Naive B cell (primary cell): ENCODE measurements at regions not wholly inside any gene's neighbourhood (a gene's known extent, or its start where the extent isn't known, plus 50 kb on each side); places are given as distances from the start of the nearest gene placed in this dataset.

ENCODE experiments used
- ATAC-seq, 2 donors: fragments of 150-1000 bp; cut with Tn5 transposase; 2 replicates each; pipeline ENCODE4 v1.10.0; 2021; ENCODE audit warnings: low read depth in 2 of 2, mild to moderate bottlenecking in 2 of 2, moderate library complexity in 2 of 2
- DNase-seq: peaks from one replicate; pipeline ENCODE4 v3.0.0; 2022
- H3K27ac Mint-ChIP-seq, 6 donors: one replicate each; pipeline ENCODE4 v1.8.0; 2020 to 2022; ENCODE audit warnings: mild to moderate bottlenecking in 6 of 6, mixed read lengths in 6 of 6, moderate library complexity in 5 of 6, inconsistent platforms in 2 of 6
- H3K27me3 Mint-ChIP-seq, 3 donors: one replicate each; pipeline ENCODE4 v1.8.0; 2021 to 2022; ENCODE audit warnings: mixed read lengths in 3 of 3, mild to moderate bottlenecking in 1 of 3
- H3K36me3 Mint-ChIP-seq, 2 donors: one replicate each; pipeline ENCODE4 v1.8.0; 2020 to 2022; ENCODE audit warnings: mixed read lengths in 2 of 2, inconsistent platforms in 1 of 2, mild to moderate bottlenecking in 1 of 2
- H3K4me1 Mint-ChIP-seq, 3 donors: one replicate each; pipeline ENCODE4 v1.8.0; 2020 to 2022; ENCODE audit warnings: mixed read lengths in 3 of 3, inconsistent platforms in 1 of 3, mild to moderate bottlenecking in 1 of 3, moderate library complexity in 1 of 3
- H3K4me3 Mint-ChIP-seq, 8 donors: one replicate each; pipeline ENCODE4 v1.8.0; 2020 to 2022; ENCODE audit warnings: mild to moderate bottlenecking in 8 of 8, mixed read lengths in 8 of 8, moderate library complexity in 8 of 8, inconsistent platforms in 2 of 8
- H3K9me3 Mint-ChIP-seq, 7 donors: one replicate each; pipeline ENCODE4 v1.8.0; 2020 to 2022; ENCODE audit warnings: mixed read lengths in 7 of 7, mild to moderate bottlenecking in 5 of 7, inconsistent platforms in 2 of 7, moderate library complexity in 1 of 7

DNA sequence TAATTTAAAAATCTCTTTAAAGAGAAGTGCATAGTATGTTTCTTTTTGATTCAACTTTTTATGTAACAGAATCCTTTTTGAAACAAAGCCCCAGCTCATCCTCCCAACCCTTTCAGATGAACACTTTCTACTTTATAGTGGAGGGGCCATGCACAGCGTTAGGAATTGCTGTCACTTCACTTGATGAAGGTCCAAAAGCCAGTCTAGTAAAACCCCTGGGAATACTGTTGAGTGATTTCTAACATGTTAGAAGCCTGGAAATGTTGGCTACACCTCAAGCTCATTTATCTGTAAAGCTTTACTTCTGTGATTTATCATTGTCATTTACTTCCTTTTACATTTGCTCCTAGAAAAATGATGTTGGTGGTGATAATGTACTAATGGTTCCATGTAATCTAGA is 1608.9 kb upstream of the TENM3 start:
- no peaks in the 10 kb centered on the region for H3K36me3 Mint-ChIP-seq
- no peak overlapping the region for H3K4me3 Mint-ChIP-seq
- peaks cover 0 to 2% (median 0%) of the 10 kb centered on the region in 7 donors for H3K9me3 Mint-ChIP-seq
- H3K4me1 Mint-ChIP-seq: no peaks in the 10 kb centered on the region
- DNase-seq (no peak), ATAC-seq (no peak)
- H3K27me3 Mint-ChIP-seq: no peaks in the 10 kb centered on the region
- no peak overlapping the region for H3K27ac Mint-ChIP-seq

DNA sequence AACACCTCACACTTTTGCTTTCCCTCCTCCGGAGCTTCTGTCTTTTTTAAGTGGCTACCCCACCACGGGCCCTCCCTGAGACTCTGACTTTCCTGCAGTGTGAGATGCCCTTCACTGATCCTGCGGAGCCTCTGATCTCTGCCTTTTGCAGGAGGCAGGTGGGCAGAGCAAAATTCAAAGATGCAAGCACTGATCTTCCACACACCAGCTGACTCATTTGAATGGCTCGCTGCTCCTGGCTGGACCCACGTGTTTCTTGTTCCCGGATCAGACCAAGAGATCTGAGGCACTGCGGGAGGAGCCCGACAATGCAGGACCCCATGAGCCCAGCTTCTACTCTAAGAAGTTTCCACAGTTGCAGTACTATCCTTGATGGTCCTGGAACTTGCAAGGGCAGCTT is 1607.9 kb upstream of the TENM3 start:
- no peaks in the 10 kb centered on the region for H3K4me1 Mint-ChIP-seq
- H3K27ac Mint-ChIP-seq: no peak overlapping the region
- H3K36me3 Mint-ChIP-seq: no peaks in the 10 kb centered on the region
- H3K27me3 Mint-ChIP-seq: no peaks in the 10 kb centered on the region
- H3K9me3 Mint-ChIP-seq: peaks cover 0 to 2% (median 0%) of the 10 kb centered on the region in 7 donors
- DNase-seq: no peak
- ATAC-seq: no peak
- H3K4me3 Mint-ChIP-seq: no peak overlapping the region

DNA sequence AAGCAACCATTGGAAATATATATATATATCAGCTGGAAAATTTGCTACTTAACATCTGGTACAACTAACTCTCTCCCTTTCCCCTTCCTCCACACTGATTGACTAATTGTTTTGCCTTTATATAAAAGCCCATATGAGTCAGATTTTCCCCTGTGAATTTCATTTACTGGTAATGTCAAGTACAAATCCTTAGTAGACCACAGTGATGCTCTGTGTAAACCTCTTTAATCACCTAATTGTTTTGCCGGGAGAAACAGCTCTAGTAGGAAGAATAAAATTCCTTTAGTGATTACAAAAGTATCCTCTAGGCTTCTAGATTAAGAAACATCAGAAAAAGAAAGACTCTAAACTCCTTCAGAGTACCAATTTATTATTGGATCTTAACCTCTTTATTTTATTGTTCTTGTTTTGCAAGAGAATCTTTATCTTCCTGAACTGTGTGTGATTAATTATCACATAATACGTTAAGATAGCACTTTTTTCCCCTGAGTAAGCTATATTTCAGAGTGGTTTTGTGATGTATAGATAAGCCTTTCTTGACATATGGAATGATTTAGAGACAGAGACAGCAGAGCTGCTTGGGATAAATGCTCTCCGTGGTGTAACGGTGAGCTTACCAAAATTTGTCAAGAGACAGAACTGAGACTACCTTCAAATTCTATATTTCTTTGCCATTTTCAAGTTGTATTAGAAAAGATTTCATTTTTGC is 1606.4 kb upstream of the TENM3 start:
- ATAC-seq (no peak), DNase-seq (no peak)
- H3K27ac Mint-ChIP-seq: no peak overlapping the region
- H3K9me3 Mint-ChIP-seq: peaks cover 0 to 2% (median 0%) of the 10 kb centered on the region in 7 donors
- H3K4me3 Mint-ChIP-seq: no peak overlapping the region
- no peaks in the 10 kb centered on the region for H3K4me1 Mint-ChIP-seq
- H3K27me3 Mint-ChIP-seq: no peaks in the 10 kb centered on the region
- no peaks in the 10 kb centered on the region for H3K36me3 Mint-ChIP-seq

DNA sequence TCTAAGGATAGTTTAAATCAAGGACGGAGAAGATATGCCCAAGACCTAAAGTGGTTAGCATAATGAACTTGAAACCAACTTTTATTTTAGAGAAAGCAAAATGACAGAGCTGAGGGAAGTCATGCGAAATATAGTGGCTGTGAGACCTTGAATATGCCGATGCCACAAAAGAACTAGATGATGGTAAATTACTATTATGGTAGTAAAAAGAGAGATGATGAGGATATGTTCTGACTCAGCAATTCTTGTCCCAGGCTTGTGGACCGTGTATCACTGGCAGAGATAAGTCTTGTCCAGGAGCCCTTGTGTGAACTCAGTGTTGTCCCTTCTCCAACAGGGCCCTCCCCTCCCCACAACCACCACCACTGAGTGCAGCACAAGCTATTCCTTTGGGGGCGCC is 1605.6 kb upstream of the TENM3 start:
- no peak for ATAC-seq

DNA sequence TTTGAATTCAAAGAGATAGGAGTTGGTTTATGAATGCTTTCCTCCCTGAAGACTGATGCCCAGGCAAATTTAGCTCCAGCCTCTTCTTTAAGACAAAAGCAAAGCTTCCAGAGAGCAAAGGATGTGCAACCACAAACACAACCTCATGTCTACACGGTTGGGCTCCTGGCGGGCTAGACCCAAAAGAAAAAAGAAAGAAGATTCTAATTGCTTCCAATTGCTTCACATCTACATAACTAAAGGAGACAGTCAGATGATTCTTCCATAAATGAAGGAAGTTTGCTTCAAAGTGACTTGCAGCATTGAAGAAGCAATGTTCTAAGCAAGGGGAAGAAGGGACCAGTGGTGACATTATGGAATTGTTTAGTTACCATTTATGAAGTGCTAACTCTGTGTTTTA is 1603.0 kb upstream of the TENM3 start:
- Mint-ChIP-seq H3K27me3 (no peaks in the 10 kb centered on the region), H3K27ac (no peak overlapping the region), H3K9me3 (peaks cover 0 to 2% (median 0%) of the 10 kb centered on the region in 7 donors), H3K4me3 (no peak overlapping the region), H3K36me3 (no peaks in the 10 kb centered on the region), H3K4me1 (no peaks in the 10 kb centered on the region)
- ATAC-seq: no peak
- DNase-seq: no peak

More for the DNA sequence above, 1605.6 kb upstream of the TENM3 start:
- peaks cover 0 to 2% (median 0%) of the 10 kb centered on the region in 7 donors for H3K9me3 Mint-ChIP-seq
- H3K4me1 Mint-ChIP-seq: no peaks in the 10 kb centered on the region
- no peak for DNase-seq
- no peak overlapping the region for H3K27ac Mint-ChIP-seq
- no peaks in the 10 kb centered on the region for H3K36me3 Mint-ChIP-seq
- no peak overlapping the region for H3K4me3 Mint-ChIP-seq
- H3K27me3 Mint-ChIP-seq: no peaks in the 10 kb centered on the region

DNA sequence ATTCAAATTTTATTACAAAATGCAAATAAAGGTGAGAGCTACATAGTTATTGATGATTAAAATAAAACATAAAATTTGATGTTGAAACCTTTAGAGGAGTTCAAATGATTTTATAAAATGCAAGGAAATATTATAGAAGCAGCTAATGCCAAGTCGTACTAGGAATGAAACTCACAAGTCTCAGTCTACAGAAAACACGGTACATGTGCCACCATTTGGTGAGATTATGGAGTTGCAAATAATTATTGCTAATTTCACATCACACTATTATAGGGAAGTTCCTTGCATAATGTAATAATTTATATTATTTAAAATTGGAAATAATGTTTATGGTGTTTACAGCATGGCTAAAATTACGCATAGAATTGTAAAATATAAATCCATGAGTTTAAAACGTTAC is 1601.7 kb upstream of the TENM3 start:
- Mint-ChIP-seq H3K9me3 (peaks cover 0 to 2% (median 0%) of the 10 kb centered on the region in 7 donors), H3K27me3 (no peaks in the 10 kb centered on the region), H3K36me3 (no peaks in the 10 kb centered on the region), H3K4me1 (no peaks in the 10 kb centered on the region), H3K27ac (no peak overlapping the region), H3K4me3 (no peak overlapping the region)
- DNase-seq (no peak), ATAC-seq (no peak)

DNA sequence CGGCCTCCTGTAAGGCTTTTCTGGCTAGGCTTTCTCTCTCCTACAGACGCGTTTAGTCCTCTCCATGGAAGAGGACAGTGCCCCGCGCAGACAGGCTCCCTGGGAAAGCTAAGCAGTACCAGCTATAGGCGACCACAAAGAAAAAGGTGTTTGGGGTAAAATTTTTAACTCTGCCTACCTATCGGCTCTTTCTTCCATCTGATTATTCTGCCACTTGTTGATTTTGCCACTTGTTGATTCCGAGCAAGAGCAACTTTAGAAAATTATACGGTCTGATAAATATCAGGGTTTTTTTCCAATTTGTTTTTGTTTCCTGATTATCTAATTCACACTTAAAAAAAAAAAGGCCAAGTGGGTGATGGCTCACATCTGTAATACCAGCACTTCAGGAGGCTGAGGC is 1600.5 kb upstream of the TENM3 start:
- Mint-ChIP-seq H3K4me1 (no peaks in the 10 kb centered on the region), H3K4me3 (no peak overlapping the region), H3K36me3 (no peaks in the 10 kb centered on the region), H3K27me3 (no peaks in the 10 kb centered on the region), H3K27ac (peak overlapping the region in 1 of 6 donors; percentile 73), H3K9me3 (peaks cover 0 to 2% (median 0%) of the 10 kb centered on the region in 7 donors)
- no peak for DNase-seq
- no peak for ATAC-seq

DNA sequence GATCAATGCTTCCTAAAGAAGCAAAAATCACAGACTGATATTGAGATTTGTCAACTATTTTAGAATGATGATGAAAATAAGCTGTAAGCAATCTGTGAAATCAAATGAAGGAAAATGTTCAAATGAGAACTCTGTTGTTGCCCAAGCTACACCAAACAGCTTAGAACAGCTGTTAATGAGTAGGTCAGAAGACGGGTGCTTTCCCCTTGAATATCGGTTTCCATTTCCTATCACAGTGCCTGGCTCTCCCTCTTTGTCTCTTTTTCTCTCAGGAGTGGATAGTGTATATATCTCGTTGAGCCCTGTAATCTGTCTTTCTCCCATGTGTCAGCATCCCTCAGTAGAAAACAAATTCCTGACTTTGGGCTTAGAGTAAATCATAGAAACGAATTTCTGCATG is 1592.9 kb upstream of the TENM3 start:
- Mint-ChIP-seq H3K27me3 (no peaks in the 10 kb centered on the region), H3K36me3 (no peaks in the 10 kb centered on the region), H3K4me3 (no peak overlapping the region), H3K27ac (no peak overlapping the region), H3K9me3 (no peaks in the 10 kb centered on the region), H3K4me1 (no peaks in the 10 kb centered on the region)
- no peak for DNase-seq
- ATAC-seq: no peak

DNA sequence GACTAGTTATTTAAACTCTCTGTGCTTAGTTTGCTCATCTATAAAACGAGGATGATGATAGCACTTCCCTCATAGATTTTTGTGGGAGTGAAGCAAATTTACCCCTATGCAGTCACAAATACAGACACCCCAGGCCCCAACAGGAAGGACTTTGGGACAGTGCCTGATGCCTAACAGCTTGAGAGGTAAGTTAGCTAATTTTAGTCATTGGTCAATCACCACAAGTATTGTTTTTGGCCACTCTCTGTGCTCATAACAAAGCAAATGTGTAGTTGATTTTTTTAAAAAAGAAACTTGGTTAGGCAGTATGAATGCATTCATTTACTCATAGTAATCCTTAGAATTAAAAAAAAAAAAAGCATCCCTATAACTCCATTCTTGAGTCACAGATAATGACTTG is 1590.7 kb upstream of the TENM3 start:
- H3K27ac Mint-ChIP-seq: no peak overlapping the region
- no peaks in the 10 kb centered on the region for H3K4me1 Mint-ChIP-seq
- no peaks in the 10 kb centered on the region for H3K27me3 Mint-ChIP-seq
- H3K4me3 Mint-ChIP-seq: no peak overlapping the region
- ATAC-seq (no peak), DNase-seq (no peak)
- H3K9me3 Mint-ChIP-seq: no peaks in the 10 kb centered on the region
- H3K36me3 Mint-ChIP-seq: no peaks in the 10 kb centered on the region

DNA sequence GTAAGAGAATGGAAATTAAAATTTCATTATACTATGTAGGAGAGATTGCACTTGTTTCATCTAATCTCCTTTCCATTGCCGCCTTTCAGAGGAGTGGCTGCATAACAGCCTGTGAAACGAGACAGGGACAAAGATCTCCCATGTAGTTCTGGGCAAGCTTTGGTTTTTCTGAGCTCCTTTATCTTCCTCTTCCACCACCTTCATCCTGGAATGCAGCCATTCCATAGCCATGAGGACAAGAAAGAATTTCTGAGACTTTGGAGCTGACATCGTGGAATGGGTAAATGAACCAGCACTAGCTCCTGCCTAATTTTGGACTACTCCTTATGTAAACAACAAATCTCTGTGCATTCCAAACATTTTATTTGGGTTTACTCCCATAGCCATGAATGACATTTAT is 1587.3 kb upstream of the TENM3 start:
- Mint-ChIP-seq H3K36me3 (no peaks in the 10 kb centered on the region), H3K4me3 (no peak overlapping the region), H3K9me3 (no peaks in the 10 kb centered on the region), H3K27me3 (no peaks in the 10 kb centered on the region), H3K27ac (no peak overlapping the region), H3K4me1 (no peaks in the 10 kb centered on the region)
- no peak for ATAC-seq
- DNase-seq: no peak

DNA sequence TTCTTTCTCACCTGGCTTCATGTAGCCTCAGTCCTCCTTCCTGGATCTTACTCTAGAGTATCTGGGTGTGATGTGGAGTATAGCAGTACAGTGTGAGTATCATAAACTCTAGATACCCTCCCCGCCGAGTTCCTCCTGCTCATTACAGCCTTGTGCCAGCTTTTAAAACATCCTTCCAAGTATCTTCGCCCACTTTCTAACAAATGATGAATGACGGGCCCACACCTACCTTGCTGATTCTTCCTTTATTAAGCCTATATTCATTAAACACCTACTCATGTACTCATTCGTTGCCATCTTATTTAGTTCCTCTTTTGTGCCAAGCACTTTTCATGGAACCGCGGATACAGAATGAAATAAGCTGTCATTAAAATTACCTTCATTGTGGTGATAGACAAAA is 1585.3 kb upstream of the TENM3 start:
- no peak for ATAC-seq
- H3K4me3 Mint-ChIP-seq: no peak overlapping the region
- no peak overlapping the region for H3K27ac Mint-ChIP-seq
- H3K4me1 Mint-ChIP-seq: no peaks in the 10 kb centered on the region
- no peaks in the 10 kb centered on the region for H3K27me3 Mint-ChIP-seq
- DNase-seq: no peak
- H3K9me3 Mint-ChIP-seq: no peaks in the 10 kb centered on the region
- no peaks in the 10 kb centered on the region for H3K36me3 Mint-ChIP-seq

DNA sequence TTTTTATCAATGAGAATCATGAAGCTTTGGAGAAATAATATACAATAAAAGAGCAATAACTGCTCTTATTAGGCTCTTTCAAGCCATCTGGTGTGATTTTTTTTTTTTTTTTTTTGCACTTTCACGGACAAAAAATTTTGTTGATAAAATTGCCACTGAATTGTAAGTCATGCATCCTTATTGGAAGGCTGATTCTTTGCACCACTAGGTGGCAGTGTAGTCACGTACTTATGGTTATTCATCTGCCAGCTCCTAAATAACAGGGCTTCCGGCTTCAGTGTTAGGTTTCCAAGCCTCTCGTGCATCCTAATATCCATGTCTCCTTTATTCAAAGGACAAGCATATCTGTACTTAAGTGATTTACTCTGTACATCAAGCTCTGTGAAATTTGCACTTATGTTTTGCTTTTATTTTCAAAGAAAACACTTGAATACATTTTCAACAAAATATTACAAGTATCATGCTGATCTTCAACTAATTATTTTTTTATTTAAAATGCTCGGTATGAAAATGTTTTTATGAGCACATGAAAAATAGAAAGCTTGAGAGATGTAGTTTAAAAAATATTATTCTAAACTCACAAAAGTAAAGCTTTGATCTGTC is 1578.3 kb upstream of the TENM3 start:
- peak in 1 of 2 donors; percentile 52 for ATAC-seq
- H3K27ac Mint-ChIP-seq: no peak overlapping the region
- peak; percentile 30 for DNase-seq

DNA sequence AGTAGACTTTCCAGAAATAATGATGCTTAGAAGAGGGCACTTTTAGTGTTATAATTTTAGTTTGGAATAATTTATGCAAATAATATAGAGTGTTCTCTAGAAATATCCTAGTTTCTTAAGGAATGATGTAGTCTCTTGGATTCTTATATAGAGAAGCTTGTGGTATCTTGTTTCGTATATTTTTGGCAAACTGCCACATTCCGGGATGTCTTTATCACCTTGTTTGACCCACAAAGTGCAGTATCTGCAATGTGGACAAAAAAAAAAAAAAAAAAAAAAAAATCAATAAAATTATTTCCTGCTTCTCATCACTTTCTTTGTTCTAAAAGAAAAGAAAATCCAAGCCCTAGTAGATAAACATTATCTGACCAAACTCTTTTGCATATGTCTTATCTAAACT is 1577.7 kb upstream of the TENM3 start:
- no peaks in the 10 kb centered on the region for H3K36me3 Mint-ChIP-seq
- no peaks in the 10 kb centered on the region for H3K9me3 Mint-ChIP-seq
- peaks cover 0 to 4% (median 0%) of the 10 kb centered on the region in 3 donors for H3K27me3 Mint-ChIP-seq
- no peaks in the 10 kb centered on the region for H3K4me1 Mint-ChIP-seq
- no peak for ATAC-seq
- H3K27ac Mint-ChIP-seq: no peak overlapping the region
- H3K4me3 Mint-ChIP-seq: no peak overlapping the region
- no peak for DNase-seq

More for the DNA sequence above, 1578.3 kb upstream of the TENM3 start:
- Mint-ChIP-seq H3K4me1 (no peaks in the 10 kb centered on the region), H3K36me3 (no peaks in the 10 kb centered on the region), H3K9me3 (no peaks in the 10 kb centered on the region), H3K27me3 (peaks cover 0 to 4% (median 0%) of the 10 kb centered on the region in 3 donors), H3K4me3 (no peak overlapping the region)

DNA sequence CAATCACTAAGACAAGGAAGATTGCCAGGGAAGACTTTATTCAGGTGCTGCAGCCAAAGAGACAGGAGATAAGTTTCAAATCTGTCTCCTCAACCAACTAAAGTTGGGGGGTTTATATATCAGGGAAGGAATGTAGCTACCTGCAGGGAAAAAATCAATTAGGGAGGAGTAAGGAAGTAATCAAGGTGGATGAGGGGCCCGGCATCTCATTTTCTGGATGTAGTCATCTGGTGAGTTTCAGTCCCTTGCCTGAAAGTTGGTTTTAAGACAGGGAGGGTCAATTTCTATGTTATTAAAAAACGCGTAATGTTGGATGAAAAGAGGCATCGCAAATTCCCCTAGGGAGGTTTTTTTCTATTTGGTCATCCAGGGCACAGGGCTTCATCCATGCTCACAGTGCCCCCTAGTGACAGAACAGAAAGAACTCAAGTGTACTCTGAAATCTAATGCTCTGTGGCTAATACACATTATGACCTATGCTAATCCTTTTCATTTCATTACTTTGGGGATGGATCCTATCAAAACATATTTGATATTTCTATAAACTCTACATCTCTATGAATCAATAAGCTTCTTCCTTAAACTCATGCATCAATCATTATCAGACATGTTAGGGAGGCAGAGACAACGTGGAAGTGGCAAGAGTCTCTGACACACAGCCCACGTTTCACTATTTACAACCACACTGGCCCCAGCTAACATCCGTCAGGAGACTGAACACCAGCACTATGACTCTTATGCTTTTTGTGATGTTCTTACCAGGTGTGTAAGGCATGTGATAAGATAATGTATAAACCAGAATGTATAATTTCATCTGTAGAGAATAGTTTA is 1577.0 kb upstream of the TENM3 start:
- no peak overlapping the region for H3K27ac Mint-ChIP-seq
- no peaks in the 10 kb centered on the region for H3K4me1 Mint-ChIP-seq
- H3K4me3 Mint-ChIP-seq: no peak overlapping the region
- H3K9me3 Mint-ChIP-seq: no peaks in the 10 kb centered on the region
- peak in 1 of 2 donors; percentile 51 for ATAC-seq
- no peaks in the 10 kb centered on the region for H3K36me3 Mint-ChIP-seq
- peak; percentile 17 for DNase-seq
- H3K27me3 Mint-ChIP-seq: peaks cover 0 to 4% (median 0%) of the 10 kb centered on the region in 3 donors
